ENCODE measurements at regions not wholly inside any gene's neighbourhood (a gene's known extent, or its start where the extent isn't known, plus 50 kb on each side); places are given as distances from the start of the nearest gene placed in this dataset.

GRCh38 chr14:30252783-30253674 lies 305.9 kb upstream of the G2E3 start:
- H3K4me1 ChIP-seq (ENCODE audit: insufficient read depth, low read length, poor library complexity, severe bottlenecking): no peaks in the 10 kb centered on the region
- H3K9me2 ChIP-seq (replicated peaks; ENCODE audit: low read depth, low read length): no peaks in the 10 kb centered on the region
- no peak overlapping the region for H3K4me2 ChIP-seq (ENCODE audit: low read depth, low read length, poor library complexity, severe bottlenecking)
- TF ChIP-seq CTCF (conservative IDR thresholded peaks at IDR 0.05; ENCODE audit: low read length) (no peak), EZH2phosphoT487 (IDR thresholded peaks at IDR 0.05; ENCODE audit: borderline replicate concordance) (no peak)
- H2AFZ ChIP-seq (ENCODE audit: low read length): no peak overlapping the region
- no peaks in the 10 kb centered on the region for H3K79me2 ChIP-seq (ENCODE audit: insufficient read depth, low read length)
- H3K27me3 ChIP-seq (ENCODE audit: insufficient read depth, low read length, poor library complexity, severe bottlenecking): no peaks in the 10 kb centered on the region
- H3K36me3 ChIP-seq (ENCODE audit: insufficient read depth, low read length): no peaks in the 10 kb centered on the region
- no peaks in the 10 kb centered on the region for H3K9me3 ChIP-seq (ENCODE audit: insufficient read depth, low read depth, low read length)
- no peaks in the 10 kb centered on the region for H3F3A ChIP-seq (ENCODE audit: low read depth)
- no peaks in the 10 kb centered on the region for H4K20me1 ChIP-seq (ENCODE audit: insufficient read depth, low read length, poor library complexity, severe bottlenecking)
- H3K4me3 ChIP-seq (ENCODE audit: low read length, poor library complexity, severe bottlenecking): no peak overlapping the region
- H3K9ac ChIP-seq (ENCODE audit: low read depth, low read length, poor library complexity, severe bottlenecking): no peak overlapping the region

- Histone ChIP-seq H3K27me3 (ENCODE audit: insufficient read depth, low read length, poor library complexity, severe bottlenecking) (no peaks in the 10 kb centered on the region), H3K79me2 (ENCODE audit: insufficient read depth, low read length) (no peaks in the 10 kb centered on the region), H4K20me1 (ENCODE audit: insufficient read depth, low read length, poor library complexity, severe bottlenecking) (no peaks in the 10 kb centered on the region), H3K9me3 (ENCODE audit: insufficient read depth, low read depth, low read length) (no peaks in the 10 kb centered on the region), H2AFZ (ENCODE audit: low read length) (no peak overlapping the region), H3K9ac (ENCODE audit: low read depth, low read length, poor library complexity, severe bottlenecking) (no peak overlapping the region), H3K9me2 (replicated peaks; ENCODE audit: low read depth, low read length) (no peaks in the 10 kb centered on the region), H3K4me2 (ENCODE audit: low read depth, low read length, poor library complexity, severe bottlenecking) (no peak overlapping the region), H3K4me1 (ENCODE audit: insufficient read depth, low read length, poor library complexity, severe bottlenecking) (no peaks in the 10 kb centered on the region), H3K4me3 (ENCODE audit: low read length, poor library complexity, severe bottlenecking) (no peak overlapping the region), H3F3A (ENCODE audit: low read depth) (no peaks in the 10 kb centered on the region), H3K36me3 (ENCODE audit: insufficient read depth, low read length) (no peaks in the 10 kb centered on the region)
- TF ChIP-seq CTCF (conservative IDR thresholded peaks at IDR 0.05; ENCODE audit: low read length): no peak
- no peak for TF ChIP-seq EZH2phosphoT487 (IDR thresholded peaks at IDR 0.05; ENCODE audit: borderline replicate concordance)
Observed at GRCh38 chr14:30256627-30257026, 302.3 kb upstream of the G2E3 start.

GRCh38 chr14:30257946-30258661 lies 300.9 kb upstream of the G2E3 start:
- no peaks in the 10 kb centered on the region for H3K9me3 ChIP-seq (ENCODE audit: insufficient read depth, low read depth, low read length)
- no peaks in the 10 kb centered on the region for H4K20me1 ChIP-seq (ENCODE audit: insufficient read depth, low read length, poor library complexity, severe bottlenecking)
- H3K4me2 ChIP-seq (ENCODE audit: low read depth, low read length, poor library complexity, severe bottlenecking): no peak overlapping the region
- H3K4me1 ChIP-seq (ENCODE audit: insufficient read depth, low read length, poor library complexity, severe bottlenecking): no peaks in the 10 kb centered on the region
- H3K9me2 ChIP-seq (replicated peaks; ENCODE audit: low read depth, low read length): no peaks in the 10 kb centered on the region
- no peak overlapping the region for H3K4me3 ChIP-seq (ENCODE audit: low read length, poor library complexity, severe bottlenecking)
- no peaks in the 10 kb centered on the region for H3K79me2 ChIP-seq (ENCODE audit: insufficient read depth, low read length)
- no peak for TF ChIP-seq CTCF (conservative IDR thresholded peaks at IDR 0.05; ENCODE audit: low read length)
- no peak for TF ChIP-seq EZH2phosphoT487 (IDR thresholded peaks at IDR 0.05; ENCODE audit: borderline replicate concordance)
- no peaks in the 10 kb centered on the region for H3F3A ChIP-seq (ENCODE audit: low read depth)
- no peak overlapping the region for H3K9ac ChIP-seq (ENCODE audit: low read depth, low read length, poor library complexity, severe bottlenecking)
- H3K36me3 ChIP-seq (ENCODE audit: insufficient read depth, low read length): no peaks in the 10 kb centered on the region
- no peak overlapping the region for H2AFZ ChIP-seq (ENCODE audit: low read length)
- no peaks in the 10 kb centered on the region for H3K27me3 ChIP-seq (ENCODE audit: insufficient read depth, low read length, poor library complexity, severe bottlenecking)

Data from Loucy (cell line).